GM12892 (cell line): ENCODE measurements at regions not wholly inside any gene's neighbourhood (a gene's known extent, or its start where the extent isn't known, plus 50 kb on each side); places are given as distances from the start of the nearest gene placed in this dataset.

Experiments
- POLR2A ChIP-seq: IDR thresholded peaks from 2 replicates; pipeline ENCODE4 v1.6.1; 2011; ENCODE audit warnings: low read depth, low read length, control low read depth
- POLR2AphosphoS5 ChIP-seq: IDR thresholded peaks from 2 replicates; pipeline ENCODE4 v1.6.1; 2011; ENCODE audit warnings: low read depth, low read length, control low read depth
- TAF1 ChIP-seq: IDR thresholded peaks from 2 replicates; pipeline ENCODE4 v1.6.1; 2011; ENCODE audit warnings: low read depth, mild to moderate bottlenecking, control low read depth, low read length, borderline replicate concordance

DNA sequence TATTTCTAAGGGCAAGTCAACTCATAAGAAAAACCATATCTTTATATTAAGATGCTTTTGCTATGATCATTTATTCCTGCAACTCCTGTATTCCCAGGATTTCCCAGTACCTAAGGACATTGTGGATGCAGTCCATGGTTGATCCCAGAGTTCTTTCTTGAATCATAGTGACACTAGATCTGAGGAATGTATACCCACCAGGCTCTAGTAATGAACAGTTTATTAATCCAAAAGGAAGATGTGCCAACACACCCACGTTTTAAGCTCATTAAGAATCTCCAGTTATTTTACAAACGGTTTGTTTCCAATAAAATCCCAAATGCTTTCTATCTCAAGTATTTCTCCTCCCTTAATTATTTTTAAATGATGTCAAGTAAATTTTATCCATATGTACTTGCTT is 210.8 kb upstream of the ZEB2 start:
- TF ChIP-seq TAF1 (no peak), POLR2A (no peak), POLR2AphosphoS5 (no peak)
